ENCODE measurements at regions not wholly inside any gene's neighbourhood (a gene's known extent, or its start where the extent isn't known, plus 50 kb on each side); places are given as distances from the start of the nearest gene placed in this dataset.
"Not testable (repeated sequence)": the region's sequence is repeated elsewhere in the genome, so short reads cannot be mapped to it uniquely, and the experiment has no call there.

- not testable (repeated sequence) for DNase-seq (ENCODE audit: low read depth, low spot score)
These were observed 171.8 kb downstream of the NPIPB11 start for GRCh38 chr16:29234536-29235275.

DNA sequence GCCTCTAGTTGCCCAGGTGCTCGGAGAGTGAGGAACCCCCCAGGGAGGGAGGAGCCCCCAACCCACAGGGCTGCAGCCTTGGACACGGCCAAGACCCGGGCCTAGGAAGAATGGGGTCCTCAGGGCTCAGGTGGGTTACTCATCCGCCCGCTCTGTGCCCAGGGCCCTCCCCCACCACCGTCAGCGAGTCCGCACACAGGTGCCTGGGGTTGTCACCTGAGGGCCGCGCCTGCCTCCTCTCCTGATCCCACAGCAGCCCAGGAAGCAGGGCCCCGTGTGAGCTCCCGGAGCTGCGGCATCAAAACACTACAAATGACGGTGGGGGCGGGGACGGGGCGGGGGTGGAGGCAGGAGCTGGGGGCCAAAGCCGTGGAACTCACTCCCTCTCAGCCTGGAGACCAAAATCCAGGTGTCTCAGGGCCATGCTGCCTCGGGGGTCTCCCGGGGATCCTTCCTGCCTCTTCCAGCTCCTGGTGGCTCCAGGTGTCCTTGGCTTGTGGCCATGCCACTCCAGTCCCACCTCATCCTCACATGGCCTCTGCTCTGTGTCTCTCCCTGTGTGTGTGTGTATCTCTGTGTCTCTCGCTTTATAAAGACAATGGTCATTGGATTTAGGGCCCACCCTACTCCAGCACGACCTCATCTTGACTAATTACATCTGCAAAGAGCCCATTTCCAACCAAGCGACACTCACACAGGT, 172.7 kb downstream of the NPIPB11 start:
- DNase-seq (ENCODE audit: low read depth, low spot score): not testable (repeated sequence)

DNA sequence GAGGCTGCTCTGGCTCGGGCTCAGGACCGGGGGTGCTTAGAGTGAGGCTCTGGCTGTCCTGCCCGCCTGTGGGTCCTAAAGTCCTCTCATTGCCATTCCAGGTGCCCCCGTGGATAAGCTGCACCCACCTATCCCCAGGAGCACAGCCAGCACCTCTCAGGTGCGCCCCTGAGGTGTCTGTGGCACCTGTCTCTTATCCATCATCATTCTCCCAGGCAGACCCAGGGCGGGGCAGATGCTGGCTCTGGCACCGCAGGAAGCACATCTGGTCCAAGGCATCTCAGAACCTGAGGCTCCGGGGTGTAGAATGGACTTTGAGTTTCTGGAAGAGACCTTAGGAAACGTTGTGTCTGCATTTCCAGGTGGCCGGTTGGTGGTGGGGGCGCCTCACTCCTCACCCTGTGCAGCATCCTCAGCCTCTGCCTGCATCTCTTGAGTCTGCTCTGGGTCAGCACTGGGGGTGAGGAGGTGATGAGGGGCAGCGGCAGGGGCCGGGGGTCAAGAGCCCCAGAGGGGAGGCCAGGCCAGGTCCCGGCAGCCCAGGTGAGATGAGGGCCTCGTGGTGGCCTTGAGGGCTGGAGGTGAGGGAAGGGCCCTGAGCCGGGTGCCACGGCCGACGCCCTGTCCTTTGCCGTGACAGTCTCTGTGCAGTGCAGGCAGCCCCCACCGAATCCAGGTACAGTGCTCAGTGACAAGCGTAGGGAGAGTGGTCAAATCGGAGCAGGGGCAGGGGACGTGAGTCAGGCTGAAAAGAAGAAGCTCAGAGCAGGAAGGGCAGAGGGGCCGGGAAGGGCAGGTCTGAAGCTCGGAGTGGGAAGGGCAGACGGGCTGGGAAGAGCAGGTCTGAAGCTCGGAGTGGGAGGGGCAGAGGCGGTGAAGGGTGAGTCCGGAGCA, 173.5 kb downstream of the NPIPB11 start:
- DNase-seq (ENCODE audit: low read depth, low spot score): no peak

DNA sequence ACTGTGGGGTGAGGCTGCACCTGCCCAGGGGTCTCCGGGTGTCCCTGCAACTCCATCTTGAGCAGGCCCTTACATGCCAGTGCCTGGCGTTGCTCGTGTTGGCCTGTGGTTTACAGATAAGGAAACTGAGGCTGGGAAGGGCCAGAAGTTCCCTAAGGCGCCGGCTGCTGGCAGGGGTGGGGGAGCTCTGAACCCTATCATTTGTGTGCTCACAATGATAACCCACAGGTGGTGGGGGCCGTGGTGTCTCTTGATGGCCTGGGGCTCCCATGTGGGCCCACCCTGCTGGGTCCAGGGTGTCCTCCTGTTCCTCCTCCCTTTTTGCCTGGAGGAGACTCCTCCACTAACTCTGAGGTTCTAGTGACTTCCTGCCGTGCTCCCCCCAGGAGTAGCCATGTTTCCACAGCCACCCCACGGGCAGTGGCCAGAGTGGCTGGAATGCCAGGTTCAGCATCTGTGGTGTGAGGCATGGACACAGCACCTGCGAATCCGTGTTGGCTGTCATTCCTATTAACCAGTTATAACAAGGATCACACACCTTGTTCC, 174.3 kb downstream of the NPIPB11 start:
- not testable (repeated sequence) for DNase-seq (ENCODE audit: low read depth, low spot score)

GRCh38 chr16:29231244-29231643, 175.3 kb downstream of the NPIPB11 start:
- peak; percentile 5 for DNase-seq (ENCODE audit: low read depth, low spot score)

GRCh38 chr16:29230671-29231096, 175.8 kb downstream of the NPIPB11 start:
- DNase-seq (ENCODE audit: low read depth, low spot score): peak; percentile 48

GRCh38 chr16:29230006-29230668, 176.4 kb downstream of the NPIPB11 start:
- DNase-seq (ENCODE audit: low read depth, low spot score): not testable (repeated sequence)

GRCh38 chr16:29229616-29230005, 176.9 kb downstream of the NPIPB11 start:
- DNase-seq (ENCODE audit: low read depth, low spot score): not testable (repeated sequence)

DNA sequence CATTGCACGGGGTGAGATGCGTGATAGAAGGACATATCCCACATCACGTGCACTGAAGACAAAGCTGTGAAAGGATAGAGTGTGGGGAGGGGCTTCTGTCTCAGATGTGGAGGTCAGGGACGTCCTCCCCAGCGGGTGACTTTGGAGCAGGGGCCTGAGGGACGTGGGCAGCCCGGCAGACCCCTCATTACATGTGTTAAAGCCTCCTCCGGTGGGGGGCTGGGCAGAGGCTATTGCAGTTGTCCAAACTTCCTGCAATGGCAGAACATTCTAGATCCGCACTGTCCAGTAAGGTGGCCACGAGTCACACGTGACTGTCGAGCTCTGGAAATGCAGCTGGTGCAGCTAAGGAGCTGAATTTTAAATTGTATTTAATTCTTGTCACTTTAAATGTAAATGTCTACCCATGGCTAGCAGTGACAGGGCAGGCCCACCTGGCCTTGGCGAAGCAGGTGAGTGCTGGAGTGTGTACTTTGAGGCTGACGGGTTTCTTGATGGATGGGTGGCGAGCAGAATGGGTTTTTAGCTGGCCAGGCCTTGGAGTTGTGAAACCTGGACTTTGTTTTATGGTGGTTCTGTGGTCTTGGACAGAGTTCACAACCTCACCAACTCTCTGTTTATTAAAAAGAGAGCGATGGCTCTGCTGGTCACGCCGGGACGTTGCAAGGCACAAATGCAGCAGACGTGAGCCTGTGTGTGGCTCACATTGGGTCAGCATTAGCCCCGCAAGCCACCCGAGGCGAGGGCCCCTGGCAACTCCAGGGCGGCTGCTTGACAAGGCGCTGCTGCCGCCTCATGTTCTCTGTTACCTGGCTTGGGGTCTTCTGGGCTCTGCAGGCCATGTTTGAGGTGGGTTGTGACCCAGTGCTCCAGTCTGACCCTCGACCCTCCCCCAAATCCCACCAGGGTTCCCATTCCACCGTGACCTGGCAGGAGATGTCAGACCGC, 177.6 kb downstream of the NPIPB11 start:
- not testable (repeated sequence) for DNase-seq (ENCODE audit: low read depth, low spot score)

- peak; percentile 65 for DNase-seq (ENCODE audit: low read depth, low spot score)
These were observed 178.5 kb downstream of the NPIPB11 start for GRCh38 chr16:29227751-29228663.

DNA sequence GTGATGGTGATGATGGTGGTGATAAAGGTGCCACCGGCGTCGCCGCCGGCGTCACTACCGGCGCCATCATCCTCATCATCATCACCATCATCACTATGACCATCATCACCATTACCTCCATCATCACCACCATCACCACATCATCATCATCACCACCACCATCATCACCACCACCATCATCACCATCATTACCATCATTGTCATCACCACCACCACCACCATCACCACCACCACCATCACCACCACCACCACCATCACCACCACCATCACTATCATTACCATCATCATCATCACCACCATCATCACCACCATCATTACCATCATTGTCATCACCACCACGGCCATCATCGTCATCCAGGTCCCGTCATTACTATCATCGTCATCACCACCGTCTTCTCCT, 179.7 kb downstream of the NPIPB11 start:
- DNase-seq (ENCODE audit: low read depth, low spot score): no peak

DNA sequence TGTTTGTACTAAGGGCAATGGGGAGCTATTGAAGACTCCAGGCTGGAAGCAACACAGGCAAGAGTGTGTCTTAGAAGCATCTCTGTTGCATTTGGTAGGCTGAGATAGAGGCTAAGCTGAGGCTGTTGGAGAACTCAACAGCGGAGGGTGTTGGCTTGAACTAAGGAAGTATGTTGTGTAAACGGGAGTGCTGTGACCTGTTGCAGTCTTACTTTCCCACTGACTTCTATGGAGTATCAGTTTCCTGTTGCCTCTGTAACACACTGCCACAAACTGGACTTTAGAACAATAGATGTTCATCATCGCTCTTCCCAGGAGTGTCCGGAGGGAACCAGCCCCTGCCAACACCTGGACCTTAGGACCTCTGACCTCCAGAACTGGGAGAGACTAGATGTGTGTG, 181.8 kb downstream of the NPIPB11 start:
- not testable (repeated sequence) for DNase-seq (ENCODE audit: low read depth, low spot score)

DNA sequence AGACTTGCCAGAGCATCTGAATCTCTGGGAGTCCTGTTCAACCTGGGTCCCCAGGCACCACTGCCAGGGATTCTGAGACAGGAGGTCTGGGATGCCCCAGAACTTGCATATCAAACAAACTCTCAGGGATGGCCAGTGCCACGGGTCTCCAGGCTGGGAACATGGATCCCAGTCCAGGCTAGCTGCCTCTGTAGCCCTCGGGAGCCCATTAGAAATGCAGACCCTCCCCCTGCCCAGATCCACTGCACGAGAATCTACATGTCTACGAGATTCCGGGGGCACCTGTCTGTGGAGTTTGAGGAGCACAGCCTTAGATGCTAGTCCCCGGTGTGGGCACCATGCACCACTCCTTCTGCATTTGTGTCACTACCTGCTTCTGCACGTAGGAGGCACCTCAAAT, 183.9 kb downstream of the NPIPB11 start:
- DNase-seq (ENCODE audit: low read depth, low spot score): not testable (repeated sequence)

DNA sequence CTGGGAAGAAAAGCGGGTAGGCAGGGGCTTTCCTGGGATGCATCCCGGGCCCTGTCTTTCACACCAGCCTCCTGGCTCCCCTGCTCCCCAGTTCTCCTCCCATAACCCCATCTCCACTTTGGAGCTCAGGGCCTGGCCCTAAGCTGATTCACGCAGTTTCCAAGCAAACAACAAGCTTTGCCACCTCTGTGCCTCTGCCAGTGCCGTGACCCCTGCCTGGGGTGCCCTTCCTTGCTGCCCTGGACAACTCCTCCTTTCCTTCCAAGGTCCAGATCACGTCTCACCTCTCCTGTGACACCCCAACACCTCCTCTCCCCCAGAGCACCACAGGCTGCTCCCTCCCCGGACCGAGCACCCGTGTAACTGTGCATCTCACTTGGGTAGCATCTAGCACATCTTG, 184.5 kb downstream of the NPIPB11 start:
- DNase-seq (ENCODE audit: low read depth, low spot score): not testable (repeated sequence)

GRCh38 chr16:29221281-29221955, 185.1 kb downstream of the NPIPB11 start:
- peak; percentile 69 for DNase-seq (ENCODE audit: low read depth, low spot score)

- DNase-seq (ENCODE audit: low read depth, low spot score): peak; percentile 88
These were observed 185.8 kb downstream of the NPIPB11 start for GRCh38 chr16:29220647-29221191.

DNA sequence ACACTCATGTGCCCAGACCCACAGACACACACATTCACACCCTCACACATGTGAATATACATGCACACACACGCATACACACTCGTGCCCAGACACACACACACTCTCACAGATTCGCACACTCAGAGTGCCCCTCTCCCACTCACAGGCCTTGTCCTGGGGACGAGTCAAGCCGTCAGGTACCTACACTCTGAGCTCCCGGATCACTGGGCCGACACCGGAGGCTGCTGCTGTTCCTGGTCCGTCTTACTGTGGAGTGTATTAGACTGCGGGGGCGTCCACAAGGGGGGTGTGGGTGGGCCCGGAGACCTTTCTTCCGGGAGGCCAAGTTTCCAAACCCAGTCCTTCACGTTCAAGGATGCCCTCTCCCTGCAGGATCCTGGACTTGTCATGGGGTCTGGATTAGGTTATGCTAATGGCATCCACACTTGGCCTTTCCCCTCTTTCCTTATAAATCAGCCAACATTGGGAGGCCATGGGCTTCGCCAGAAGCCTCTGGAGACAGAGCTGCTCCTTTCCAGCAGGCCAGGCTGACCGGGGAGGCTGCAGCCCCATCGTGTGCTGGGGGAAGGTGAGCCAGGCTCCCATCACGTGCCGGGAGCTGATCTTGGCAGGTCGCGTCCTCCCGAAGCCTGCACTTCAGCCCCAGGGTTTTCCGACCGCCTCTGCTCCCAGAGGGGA, 186.4 kb downstream of the NPIPB11 start:
- peak; percentile 26 for DNase-seq (ENCODE audit: low read depth, low spot score)

All from astrocyte of the hippocampus (primary cell).